CD4-positive, alpha-beta T cell treated with Interferon alpha-2 for 1 hour (primary cell): ENCODE measurements at regions not wholly inside any gene's neighbourhood (a gene's known extent, or its start where the extent isn't known, plus 50 kb on each side); places are given as distances from the start of the nearest gene placed in this dataset.

Experiments used
- DNase-seq, 2 donors: peaks; one replicate each; pipeline ENCODE4 v3.0.0-alpha.2; 2020 to 2022

GRCh38 chr5:96062836-96063235 is 101.2 kb upstream of the ELL2 start:
- no peak for DNase-seq

GRCh38 chr5:96058084-96058483 is 96.4 kb upstream of the ELL2 start:
- no peak for DNase-seq

- DNase-seq, result no peak
Observed at GRCh38 chr5:96054311-96055030, 92.8 kb upstream of the ELL2 start.

GRCh38 chr5:96053063-96053735 is 91.5 kb upstream of the ELL2 start:
- no peak for DNase-seq

- DNase-seq, result no peak
Observed at GRCh38 chr5:96052374-96052773, 90.7 kb upstream of the ELL2 start.

GRCh38 chr5:96051401-96051830 is 89.8 kb upstream of the ELL2 start:
- no peak for DNase-seq

- no peak for DNase-seq
Observed at GRCh38 chr5:96050273-96050880, 88.7 kb upstream of the ELL2 start.

- DNase-seq, result no peak
Observed at GRCh38 chr5:96049398-96050272, 88.0 kb upstream of the ELL2 start.

- no peak for DNase-seq
Observed at GRCh38 chr5:96048763-96049162, 87.1 kb upstream of the ELL2 start.

GRCh38 chr5:96045888-96046287 is 84.2 kb upstream of the ELL2 start:
- no peak for DNase-seq

- DNase-seq, result no peak
Observed at GRCh38 chr5:96043446-96043845, 81.8 kb upstream of the ELL2 start.

- DNase-seq, result no peak
Observed at GRCh38 chr5:96037128-96037527, 75.5 kb upstream of the ELL2 start.

GRCh38 chr5:96036301-96036700 is 74.7 kb upstream of the ELL2 start:
- DNase-seq, result no peak

GRCh38 chr5:96035796-96036195 is 74.1 kb upstream of the ELL2 start:
- no peak for DNase-seq

- DNase-seq, result no peak
Observed at GRCh38 chr5:96033116-96033515, 71.5 kb upstream of the ELL2 start.

GRCh38 chr5:96031811-96032261 is 70.2 kb upstream of the ELL2 start:
- DNase-seq, result no peak

- DNase-seq, result no peak
Observed at GRCh38 chr5:96031180-96031579, 69.5 kb upstream of the ELL2 start.

GRCh38 chr5:96026406-96027041 is 64.9 kb upstream of the ELL2 start:
- DNase-seq, result no peak

- no peak for DNase-seq
Observed at GRCh38 chr5:96024683-96025475, 63.2 kb upstream of the ELL2 start.

- no peak for DNase-seq
Observed at GRCh38 chr5:96023518-96023917, 61.9 kb upstream of the ELL2 start.

GRCh38 chr5:96022971-96023370 is 61.3 kb upstream of the ELL2 start:
- DNase-seq, result no peak

- no peak for DNase-seq
Observed at GRCh38 chr5:96017951-96018350, 56.3 kb upstream of the ELL2 start.
